SK-N-SH (cell line): ENCODE measurements at regions not wholly inside any gene's neighbourhood (a gene's known extent, or its start where the extent isn't known, plus 50 kb on each side); places are given as distances from the start of the nearest gene placed in this dataset.

Experiments
- CTCF ChIA-PET: fragments of 300-600, 350-600 bp; formaldehyde crosslinking; extraction: SDS; loops from one replicate; lab custom pipeline; 2021; lab: Yijun Ruan, JAX
- POLR2A ChIA-PET: fragments of 350-600 bp; sonication (Branson Sonifier 250); formaldehyde crosslinking; extraction: SDS; loops from one replicate; lab custom pipeline; 2020; ENCODE audit warnings: antibody characterized with exemption, inconsistent platforms; lab: Yijun Ruan, JAX
- DNase-seq: peaks from one replicate; pipeline ENCODE4 v3.0.0; 2012
- H2AFZ ChIP-seq: fragments of 200-600 bp; sonication (generic); 2 replicates; pipeline ENCODE4 v1.8.1; 2016; ENCODE audit warnings: antibody characterized with exemption, mild to moderate bottlenecking, low read depth
- H3F3A ChIP-seq: fragments of 200-600 bp; sonication (generic); replicated peaks from 2 replicates; pipeline ENCODE3; 2016; ENCODE audit warnings: antibody characterized with exemption, mild to moderate bottlenecking; ENCODE audit not compliant: insufficient read depth
- H3K27ac ChIP-seq, 2 experiments: fragments of 200-500 bp in 1 of 2; fragments of 200-600 bp in 1 of 2; sonication (Bioruptor generic) in 1 of 2; sonication (generic), shearing (Covaris generic) in 1 of 2; 2 replicates each; pipeline versions ENCODE4 v1.5.1 to v1.6.1; 2014 to 2016; ENCODE audit warnings: low read depth in 2 of 2, inconsistent platforms in 1 of 2, low read length in 1 of 2, mild to moderate bottlenecking in 1 of 2, mixed read lengths in 1 of 2
- H3K27me3 ChIP-seq: fragments of 200-600 bp; sonication (generic), shearing (Covaris generic); 2 replicates; pipeline ENCODE4 v1.6.1; 2016; ENCODE audit warnings: mixed run types; ENCODE audit not compliant: insufficient read depth
- H3K36me3 ChIP-seq, 2 experiments: fragments of 200-500 bp in 1 of 2; fragments of 200-600 bp in 1 of 2; sonication (Bioruptor generic) in 1 of 2; sonication (generic) in 1 of 2; replicated peaks in 1 of 2; 2 replicates each; pipeline versions ENCODE3 to v1.5.1; 2014 to 2016; ENCODE audit warnings: low read length in 1 of 2, mild to moderate bottlenecking in 1 of 2; ENCODE audit not compliant: insufficient read depth in 2 of 2, control insufficient read depth in 1 of 2
- H3K4me1 ChIP-seq, 2 experiments: fragments of 200-500 bp in 1 of 2; fragments of 200-600 bp in 1 of 2; sonication (Bioruptor generic) in 1 of 2; sonication (generic), shearing (Covaris generic) in 1 of 2; 2 replicates each; pipeline versions ENCODE4 v1.5.1 to v1.6.1; 2014 to 2016; ENCODE audit warnings: low read depth in 1 of 2, low read length in 1 of 2, mixed run types in 1 of 2; ENCODE audit not compliant: insufficient read depth in 2 of 2, control insufficient read depth in 1 of 2
- H3K4me2 ChIP-seq: fragments of 200-600 bp; sonication (generic), shearing (Covaris generic); 2 replicates; pipeline ENCODE4 v1.6.1; 2017; ENCODE audit warnings: mixed run types
- H3K4me3 ChIP-seq, 2 experiments: fragments of 200-500 bp in 1 of 2; fragments of 200-600 bp in 1 of 2; sonication (Bioruptor generic) in 1 of 2; sonication (generic), shearing (Covaris generic) in 1 of 2; 2 replicates each; pipeline versions ENCODE4 v1.5.1 to v1.8.1; 2014 to 2016; ENCODE audit warnings: low read depth in 2 of 2, inconsistent platforms in 1 of 2, low read length in 1 of 2, mild to moderate bottlenecking in 1 of 2, mixed read lengths in 1 of 2, moderate library complexity in 1 of 2
- H3K79me2 ChIP-seq: fragments of 200-600 bp; sonication (generic); 2 replicates; pipeline ENCODE4 v1.8.1; 2017; ENCODE audit warnings: mild to moderate bottlenecking; ENCODE audit not compliant: insufficient read depth
- H3K9ac ChIP-seq: fragments of 200-600 bp; sonication (generic); 2 replicates; pipeline ENCODE4 v1.6.1; 2017; ENCODE audit warnings: mixed run types
- H3K9me2 ChIP-seq: fragments of 200-600 bp; sonication (generic); 2 replicates; pipeline ENCODE4 v1.6.1; 2017; ENCODE audit warnings: mixed run types
- H3K9me3 ChIP-seq: fragments of 200-600 bp; sonication (generic); 2 replicates; pipeline ENCODE4 v1.6.1; 2017; ENCODE audit warnings: mixed run types, mild to moderate bottlenecking, moderate library complexity
- H4K20me1 ChIP-seq: fragments of 200-600 bp; sonication (generic); 2 replicates; pipeline ENCODE4 v1.6.1; 2017; ENCODE audit warnings: mild to moderate bottlenecking, mixed run types; ENCODE audit not compliant: insufficient read depth
- CHD2 ChIP-seq: fragments of 150-350 bp; IDR thresholded peaks from 2 replicates; pipeline ENCODE4 v1.6.1; 2018; ENCODE audit warnings: low read length; ENCODE audit not compliant: partially characterized antibody
- FOSL2 ChIP-seq: IDR thresholded peaks from 2 replicates; pipeline ENCODE4 v1.4.0; 2012; ENCODE audit warnings: low read depth, mild to moderate bottlenecking, moderate library complexity, borderline replicate concordance
- FOXJ3 ChIP-seq: sonication (generic); formaldehyde crosslinking; IDR thresholded peaks from 2 replicates; pipeline ENCODE4 v1.5.1; 2020; ENCODE audit warnings: mild to moderate bottlenecking, missing genetic modification reagents
- FOXM1 ChIP-seq: IDR thresholded peaks from 2 replicates; pipeline ENCODE4 v1.4.0; 2012; ENCODE audit warnings: low read depth, mild to moderate bottlenecking
- JUND ChIP-seq: IDR thresholded peaks from 2 replicates; pipeline ENCODE4 v1.4.0; 2012
- MEF2A ChIP-seq: IDR thresholded peaks from 2 replicates; pipeline ENCODE4 v1.4.0; 2012; ENCODE audit warnings: low read depth, borderline replicate concordance
- MXI1 ChIP-seq: IDR thresholded peaks from 2 replicates; pipeline ENCODE4 v1.6.1; 2012; ENCODE audit warnings: mild to moderate bottlenecking, low read depth, low read length, improper control_type of control experiment
- NRF1 ChIP-seq: IDR thresholded peaks from 2 replicates; pipeline ENCODE4 v1.6.1; 2012; ENCODE audit warnings: low read depth, mild to moderate bottlenecking, low read length
- POLR2AphosphoS5 ChIP-seq: IDR thresholded peaks from 2 replicates; pipeline ENCODE4 v1.6.1; 2012; ENCODE audit warnings: low read depth, low read length
- RFX5 ChIP-seq: IDR thresholded peaks from 2 replicates; pipeline ENCODE4 v1.6.1; 2012; ENCODE audit warnings: mild to moderate bottlenecking, improper control_type of control experiment, low read length
- SIN3A ChIP-seq: IDR thresholded peaks from 2 replicates; pipeline ENCODE4 v1.6.1; 2012; ENCODE audit warnings: low read depth, mild to moderate bottlenecking, low read length, moderate library complexity, borderline replicate concordance
- YY1 ChIP-seq: IDR thresholded peaks from 2 replicates; pipeline ENCODE4 v1.4.0; 2012; ENCODE audit warnings: low read depth, mild to moderate bottlenecking
- WGBS: methylation state at CpG from one replicate; pipeline ENCODE4 v1.1.6; 2017; ENCODE audit warnings: low lambda C conversion rate; 5-methylcytosine and 5-hydroxymethylcytosine counted together
- TF ChIP-seq, protein P1 (sequence below): IDR thresholded peaks from 2 replicates; pipeline ENCODE4 v1.6.1; 2012; ENCODE audit warnings: mild to moderate bottlenecking, low read depth, low read length, moderate library complexity
- TF ChIP-seq, protein P2 (sequence below): IDR thresholded peaks from 2 replicates; pipeline ENCODE4 v1.4.0; 2012; ENCODE audit warnings: low read depth, borderline replicate concordance
- TF ChIP-seq, protein P3 (sequence below): fragments of 150-350 bp; IDR thresholded peaks from 2 replicates; pipeline ENCODE4 v1.6.1; 2017; ENCODE audit warnings: antibody characterized with exemption, low read length, low read depth, borderline replicate concordance
- TF ChIP-seq, protein P4 (sequence below): IDR thresholded peaks from 2 replicates; pipeline ENCODE4 v1.4.0; 2012; ENCODE audit warnings: low read depth
- TF ChIP-seq, protein P5 (sequence below): fragments of 200-600 bp; sonication (generic); IDR thresholded peaks from 2 replicates; pipeline ENCODE4 v1.6.1; 2017; ENCODE audit warnings: antibody characterized with exemption, mild to moderate bottlenecking, moderate library complexity

DNA sequence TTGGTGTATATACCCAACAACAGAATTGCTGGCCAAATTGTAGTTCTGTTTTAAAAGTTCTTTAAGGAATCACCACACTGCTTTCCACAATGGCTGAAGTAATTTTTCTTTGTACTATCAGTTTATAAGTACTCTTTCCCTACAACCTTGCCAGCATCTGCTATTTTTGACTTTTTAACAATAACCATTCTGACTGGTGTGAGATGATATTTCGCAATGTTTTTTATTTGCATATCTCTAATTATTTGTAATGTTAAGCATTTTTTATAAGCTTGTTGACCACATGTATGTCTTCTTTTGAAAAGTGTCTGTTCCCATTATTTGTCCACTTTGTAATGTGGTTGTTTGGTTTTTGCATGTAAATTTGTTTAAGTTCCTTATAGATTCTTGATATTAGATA is 509.9 kb upstream of the POU3F4 start:
- Histone ChIP-seq H3K36me3 (no peaks in the 10 kb centered on the region), H3K79me2 (no peaks in the 10 kb centered on the region), H3K9me2 (no peaks in the 10 kb centered on the region), H4K20me1 (no peaks in the 10 kb centered on the region), H3F3A (no peaks in the 10 kb centered on the region), H3K27me3 (no peaks in the 10 kb centered on the region), H3K27ac (no peak overlapping the region), H3K4me1 (no peaks in the 10 kb centered on the region), H3K9ac (no peak overlapping the region), H3K4me2 (no peak overlapping the region), H2AFZ (no peak overlapping the region), H3K9me3 (no peaks in the 10 kb centered on the region), H3K4me3 (no peak overlapping the region)
- no peak for DNase-seq
- TF ChIP-seq, protein P1, sequence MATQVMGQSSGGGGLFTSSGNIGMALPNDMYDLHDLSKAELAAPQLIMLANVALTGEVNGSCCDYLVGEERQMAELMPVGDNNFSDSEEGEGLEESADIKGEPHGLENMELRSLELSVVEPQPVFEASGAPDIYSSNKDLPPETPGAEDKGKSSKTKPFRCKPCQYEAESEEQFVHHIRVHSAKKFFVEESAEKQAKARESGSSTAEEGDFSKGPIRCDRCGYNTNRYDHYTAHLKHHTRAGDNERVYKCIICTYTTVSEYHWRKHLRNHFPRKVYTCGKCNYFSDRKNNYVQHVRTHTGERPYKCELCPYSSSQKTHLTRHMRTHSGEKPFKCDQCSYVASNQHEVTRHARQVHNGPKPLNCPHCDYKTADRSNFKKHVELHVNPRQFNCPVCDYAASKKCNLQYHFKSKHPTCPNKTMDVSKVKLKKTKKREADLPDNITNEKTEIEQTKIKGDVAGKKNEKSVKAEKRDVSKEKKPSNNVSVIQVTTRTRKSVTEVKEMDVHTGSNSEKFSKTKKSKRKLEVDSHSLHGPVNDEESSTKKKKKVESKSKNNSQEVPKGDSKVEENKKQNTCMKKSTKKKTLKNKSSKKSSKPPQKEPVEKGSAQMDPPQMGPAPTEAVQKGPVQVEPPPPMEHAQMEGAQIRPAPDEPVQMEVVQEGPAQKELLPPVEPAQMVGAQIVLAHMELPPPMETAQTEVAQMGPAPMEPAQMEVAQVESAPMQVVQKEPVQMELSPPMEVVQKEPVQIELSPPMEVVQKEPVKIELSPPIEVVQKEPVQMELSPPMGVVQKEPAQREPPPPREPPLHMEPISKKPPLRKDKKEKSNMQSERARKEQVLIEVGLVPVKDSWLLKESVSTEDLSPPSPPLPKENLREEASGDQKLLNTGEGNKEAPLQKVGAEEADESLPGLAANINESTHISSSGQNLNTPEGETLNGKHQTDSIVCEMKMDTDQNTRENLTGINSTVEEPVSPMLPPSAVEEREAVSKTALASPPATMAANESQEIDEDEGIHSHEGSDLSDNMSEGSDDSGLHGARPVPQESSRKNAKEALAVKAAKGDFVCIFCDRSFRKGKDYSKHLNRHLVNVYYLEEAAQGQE: no peak
- TF ChIP-seq FOXM1 (no peak), MXI1 (no peak), FOSL2 (no peak), MEF2A (no peak), POLR2AphosphoS5 (no peak), NRF1 (no peak), CHD2 (no peak), SIN3A (no peak), YY1 (no peak), FOXJ3 (CRISPR knock-in tag) (no peak), JUND (no peak), RFX5 (no peak)
- TF ChIP-seq, protein P2, sequence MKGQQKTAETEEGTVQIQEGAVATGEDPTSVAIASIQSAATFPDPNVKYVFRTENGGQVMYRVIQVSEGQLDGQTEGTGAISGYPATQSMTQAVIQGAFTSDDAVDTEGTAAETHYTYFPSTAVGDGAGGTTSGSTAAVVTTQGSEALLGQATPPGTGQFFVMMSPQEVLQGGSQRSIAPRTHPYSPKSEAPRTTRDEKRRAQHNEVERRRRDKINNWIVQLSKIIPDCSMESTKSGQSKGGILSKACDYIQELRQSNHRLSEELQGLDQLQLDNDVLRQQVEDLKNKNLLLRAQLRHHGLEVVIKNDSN: no peak
- TF ChIP-seq, protein P3, sequence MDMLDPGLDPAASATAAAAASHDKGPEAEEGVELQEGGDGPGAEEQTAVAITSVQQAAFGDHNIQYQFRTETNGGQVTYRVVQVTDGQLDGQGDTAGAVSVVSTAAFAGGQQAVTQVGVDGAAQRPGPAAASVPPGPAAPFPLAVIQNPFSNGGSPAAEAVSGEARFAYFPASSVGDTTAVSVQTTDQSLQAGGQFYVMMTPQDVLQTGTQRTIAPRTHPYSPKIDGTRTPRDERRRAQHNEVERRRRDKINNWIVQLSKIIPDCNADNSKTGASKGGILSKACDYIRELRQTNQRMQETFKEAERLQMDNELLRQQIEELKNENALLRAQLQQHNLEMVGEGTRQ: no peak
- TF ChIP-seq, protein P4, sequence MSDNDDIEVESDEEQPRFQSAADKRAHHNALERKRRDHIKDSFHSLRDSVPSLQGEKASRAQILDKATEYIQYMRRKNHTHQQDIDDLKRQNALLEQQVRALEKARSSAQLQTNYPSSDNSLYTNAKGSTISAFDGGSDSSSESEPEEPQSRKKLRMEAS: no peak
- TF ChIP-seq, protein P5, sequence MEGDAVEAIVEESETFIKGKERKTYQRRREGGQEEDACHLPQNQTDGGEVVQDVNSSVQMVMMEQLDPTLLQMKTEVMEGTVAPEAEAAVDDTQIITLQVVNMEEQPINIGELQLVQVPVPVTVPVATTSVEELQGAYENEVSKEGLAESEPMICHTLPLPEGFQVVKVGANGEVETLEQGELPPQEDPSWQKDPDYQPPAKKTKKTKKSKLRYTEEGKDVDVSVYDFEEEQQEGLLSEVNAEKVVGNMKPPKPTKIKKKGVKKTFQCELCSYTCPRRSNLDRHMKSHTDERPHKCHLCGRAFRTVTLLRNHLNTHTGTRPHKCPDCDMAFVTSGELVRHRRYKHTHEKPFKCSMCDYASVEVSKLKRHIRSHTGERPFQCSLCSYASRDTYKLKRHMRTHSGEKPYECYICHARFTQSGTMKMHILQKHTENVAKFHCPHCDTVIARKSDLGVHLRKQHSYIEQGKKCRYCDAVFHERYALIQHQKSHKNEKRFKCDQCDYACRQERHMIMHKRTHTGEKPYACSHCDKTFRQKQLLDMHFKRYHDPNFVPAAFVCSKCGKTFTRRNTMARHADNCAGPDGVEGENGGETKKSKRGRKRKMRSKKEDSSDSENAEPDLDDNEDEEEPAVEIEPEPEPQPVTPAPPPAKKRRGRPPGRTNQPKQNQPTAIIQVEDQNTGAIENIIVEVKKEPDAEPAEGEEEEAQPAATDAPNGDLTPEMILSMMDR: no peak
- WGBS: 0% methylated on average over 1 of the region's 1 CpG
- ChIA-PET CTCF (no interaction called here), POLR2A (no interaction called here)
